ENCODE measurements at regions not wholly inside any gene's neighbourhood (a gene's known extent, or its start where the extent isn't known, plus 50 kb on each side); places are given as distances from the start of the nearest gene placed in this dataset.

DNA sequence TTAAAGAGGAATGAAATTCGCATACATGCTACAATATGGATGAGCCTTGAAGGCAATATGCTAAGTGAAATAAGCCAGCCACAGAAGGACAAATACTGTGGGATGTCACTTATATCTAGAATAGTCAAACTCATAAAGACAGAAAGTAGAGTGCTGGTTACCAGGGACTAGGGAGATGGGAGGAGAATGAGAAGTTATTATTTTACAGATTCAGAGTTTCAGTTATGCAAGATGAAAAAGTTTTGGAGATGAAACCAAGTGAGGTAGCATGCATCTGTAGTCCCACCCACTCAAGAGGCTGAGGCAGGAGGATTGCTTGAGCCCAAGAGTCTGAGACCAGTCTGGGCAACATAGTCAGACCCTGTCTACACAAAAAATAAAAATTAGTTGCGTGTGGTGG, 82.5 kb upstream of the ARID1B start:
- DNase-seq (no peak), ATAC-seq (ENCODE audit: low FRiP score in 2 of 2) (no peak)
- H3K27me3 ChIP-seq = no peaks in the 10 kb centered on the region
- no peaks in the 10 kb centered on the region for H3K36me3 ChIP-seq
- no peak overlapping the region for H3K4me3 ChIP-seq
- H3K27ac ChIP-seq = no peak overlapping the region
- H3K9me3 ChIP-seq = no peaks in the 10 kb centered on the region
- WGBS, 2 donors = 94 to 97% methylated on average over 2 of the region's 2 CpGs
- TF ChIP-seq EP300 (IDR thresholded peaks at IDR 0.05) (no peak), POLR2AphosphoS5 (IDR thresholded peaks at IDR 0.05) (no peak), POLR2A (IDR thresholded peaks at IDR 0.05) (no peak)
- TF ChIP-seq, protein P1, sequence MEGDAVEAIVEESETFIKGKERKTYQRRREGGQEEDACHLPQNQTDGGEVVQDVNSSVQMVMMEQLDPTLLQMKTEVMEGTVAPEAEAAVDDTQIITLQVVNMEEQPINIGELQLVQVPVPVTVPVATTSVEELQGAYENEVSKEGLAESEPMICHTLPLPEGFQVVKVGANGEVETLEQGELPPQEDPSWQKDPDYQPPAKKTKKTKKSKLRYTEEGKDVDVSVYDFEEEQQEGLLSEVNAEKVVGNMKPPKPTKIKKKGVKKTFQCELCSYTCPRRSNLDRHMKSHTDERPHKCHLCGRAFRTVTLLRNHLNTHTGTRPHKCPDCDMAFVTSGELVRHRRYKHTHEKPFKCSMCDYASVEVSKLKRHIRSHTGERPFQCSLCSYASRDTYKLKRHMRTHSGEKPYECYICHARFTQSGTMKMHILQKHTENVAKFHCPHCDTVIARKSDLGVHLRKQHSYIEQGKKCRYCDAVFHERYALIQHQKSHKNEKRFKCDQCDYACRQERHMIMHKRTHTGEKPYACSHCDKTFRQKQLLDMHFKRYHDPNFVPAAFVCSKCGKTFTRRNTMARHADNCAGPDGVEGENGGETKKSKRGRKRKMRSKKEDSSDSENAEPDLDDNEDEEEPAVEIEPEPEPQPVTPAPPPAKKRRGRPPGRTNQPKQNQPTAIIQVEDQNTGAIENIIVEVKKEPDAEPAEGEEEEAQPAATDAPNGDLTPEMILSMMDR (IDR thresholded peaks at IDR 0.05) = no peak
- H3K4me1 ChIP-seq = no peaks in the 10 kb centered on the region

DNA sequence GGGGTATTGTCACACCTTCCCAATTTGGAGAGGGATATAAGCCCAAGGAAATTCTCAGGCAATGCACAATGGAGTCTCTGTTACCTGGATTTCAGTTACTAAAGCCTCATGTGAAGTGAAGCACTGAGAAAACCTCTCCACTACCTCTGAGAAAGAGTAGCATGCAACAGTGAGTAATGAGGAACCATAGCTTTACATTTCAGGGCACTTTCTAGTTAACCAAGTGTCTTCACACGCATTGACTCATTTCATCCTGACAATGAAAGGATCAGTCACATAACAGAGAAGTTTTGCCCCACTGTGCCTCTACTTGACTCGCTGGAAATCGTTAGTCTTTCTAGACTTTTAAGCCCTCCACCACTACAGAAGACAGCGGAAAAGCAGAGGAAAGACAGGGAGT, 86.2 kb upstream of the ARID1B start:
- Histone ChIP-seq H3K4me3 (no peak overlapping the region), H3K9me3 (no peaks in the 10 kb centered on the region), H3K4me1 (peaks cover 0 to 8% (median 5%) of the 10 kb centered on the region in 4 donors), H3K27me3 (no peaks in the 10 kb centered on the region), H3K36me3 (no peaks in the 10 kb centered on the region), H3K27ac (no peak overlapping the region)
- TF ChIP-seq, protein P1 (IDR thresholded peaks at IDR 0.05) = no peak
- TF ChIP-seq POLR2A (IDR thresholded peaks at IDR 0.05) (no peak), POLR2AphosphoS5 (IDR thresholded peaks at IDR 0.05) (no peak), EP300 (IDR thresholded peaks at IDR 0.05) (no peak)
- DNase-seq (no peak), ATAC-seq (ENCODE audit: low FRiP score in 2 of 2) (no peak)
- 90 to 94% methylated on average over 4 of the region's 4 CpGs for WGBS, 2 donors

DNA sequence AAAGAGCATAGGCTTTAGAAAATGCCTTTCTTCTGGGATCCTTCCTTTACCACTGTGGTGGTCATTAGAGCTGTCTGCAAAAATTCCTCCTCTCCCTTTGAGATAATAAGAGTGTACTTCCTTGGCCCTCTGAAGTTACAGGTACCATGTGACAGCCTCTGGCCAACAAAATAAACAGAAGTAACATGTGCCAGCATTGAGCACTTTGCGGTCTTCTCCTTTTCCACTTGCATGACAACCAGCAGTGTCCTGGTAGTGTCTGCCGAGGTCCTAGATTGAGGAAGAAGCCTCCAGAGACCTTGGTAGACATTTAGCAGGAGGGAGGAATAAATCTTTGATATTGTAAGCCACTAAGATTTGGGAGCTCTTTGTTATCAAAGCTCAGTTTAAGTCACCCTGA, 87.5 kb upstream of the ARID1B start:
- no peaks in the 10 kb centered on the region for H3K36me3 ChIP-seq
- WGBS, 2 donors = 71 to 78% methylated on average over 2 of the region's 2 CpGs
- TF ChIP-seq EP300 (IDR thresholded peaks at IDR 0.05) (no peak), POLR2A (IDR thresholded peaks at IDR 0.05) (no peak), POLR2AphosphoS5 (IDR thresholded peaks at IDR 0.05) (no peak)
- TF ChIP-seq, protein P1 (IDR thresholded peaks at IDR 0.05) = no peak
- ATAC-seq (ENCODE audit: low FRiP score in 2 of 2) (no peak), DNase-seq (peak in 1 of 2 donors; percentile 40)
- no peaks in the 10 kb centered on the region for H3K27me3 ChIP-seq
- no peak overlapping the region for H3K4me3 ChIP-seq
- H3K4me1 ChIP-seq = peaks cover 0 to 13% (median 7%) of the 10 kb centered on the region in 4 donors
- no peak overlapping the region for H3K27ac ChIP-seq
- no peaks in the 10 kb centered on the region for H3K9me3 ChIP-seq

DNA sequence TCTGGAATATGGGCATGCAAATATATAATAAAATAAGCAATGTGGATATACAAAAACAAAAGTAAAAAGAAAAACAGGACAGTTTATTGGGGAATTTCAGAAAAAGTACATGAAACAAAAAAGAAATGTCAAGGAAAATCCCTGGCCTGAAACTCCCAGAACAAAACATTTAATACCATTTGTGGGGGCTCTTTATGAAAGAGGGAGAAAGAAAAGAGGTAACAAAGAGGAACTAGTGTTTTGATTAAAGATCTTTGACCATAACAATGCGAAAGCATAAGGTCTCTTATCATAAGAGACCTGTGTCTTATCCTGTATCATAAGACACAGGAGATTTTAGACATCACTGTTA, 88.6 kb upstream of the ARID1B start:
- no peak for ATAC-seq (ENCODE audit: low FRiP score in 2 of 2)
- H3K9me3 ChIP-seq = no peaks in the 10 kb centered on the region
- no peak overlapping the region for H3K4me3 ChIP-seq
- 85 to 87% methylated on average over 1 of the region's 1 CpG for WGBS, 2 donors
- no peaks in the 10 kb centered on the region for H3K27me3 ChIP-seq
- TF ChIP-seq POLR2AphosphoS5 (IDR thresholded peaks at IDR 0.05) (no peak), POLR2A (IDR thresholded peaks at IDR 0.05) (no peak), EP300 (IDR thresholded peaks at IDR 0.05) (no peak)
- TF ChIP-seq, protein P1 (IDR thresholded peaks at IDR 0.05) = no peak
- no peaks in the 10 kb centered on the region for H3K36me3 ChIP-seq
- H3K27ac ChIP-seq = peak overlapping the region in 3 of 4 donors; percentile 82 to 98 (median 83)
- DNase-seq = no peak
- peaks cover 0 to 13% (median 7%) of the 10 kb centered on the region in 4 donors for H3K4me1 ChIP-seq

DNA sequence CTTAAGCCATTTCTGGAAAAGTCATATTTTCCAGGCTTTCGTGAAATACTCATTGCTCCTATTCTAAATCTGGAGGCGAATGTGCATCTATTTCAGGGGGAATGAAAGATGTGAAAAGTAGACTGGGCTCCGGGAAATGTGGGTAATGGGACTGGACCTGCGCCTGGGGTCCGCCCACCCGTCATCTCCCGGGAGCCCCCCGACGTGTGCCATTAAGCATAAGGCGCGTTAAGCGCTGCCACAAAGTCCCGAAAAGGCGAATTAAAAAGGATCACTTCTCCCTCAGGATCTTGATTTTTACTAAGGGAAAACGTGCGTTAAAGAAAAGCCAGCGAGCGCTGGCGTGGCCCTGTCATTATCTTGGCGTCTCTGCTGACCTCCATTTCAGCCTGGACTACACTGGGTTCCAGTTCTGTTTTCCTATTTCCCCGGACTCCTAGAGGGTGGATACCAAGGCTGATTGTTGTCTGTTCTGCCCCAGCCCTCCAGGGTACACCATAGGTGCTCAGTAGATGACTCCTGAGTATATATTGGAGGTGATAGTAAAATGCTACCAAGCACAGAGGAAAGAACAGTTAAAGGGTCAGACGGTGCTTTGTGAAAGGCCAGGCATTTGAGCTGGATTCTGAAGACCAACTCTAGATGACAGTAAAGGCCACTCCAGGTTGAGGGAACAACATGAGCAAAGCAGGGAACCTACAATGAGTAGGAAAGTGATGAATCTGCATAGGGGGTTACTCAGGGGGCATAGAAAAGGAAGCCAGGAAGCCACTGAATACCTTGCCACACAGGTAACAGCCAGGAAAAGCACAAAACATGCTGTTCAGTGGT, 89.2 kb upstream of the ARID1B start:
- DNase-seq (no peak), ATAC-seq (ENCODE audit: low FRiP score in 2 of 2) (peak in 1 of 2 donors; percentile 39)
- peak overlapping the region; percentile 82 to 98 (median 85) for H3K27ac ChIP-seq

More for the DNA sequence above, 89.2 kb upstream of the ARID1B start:
- 11 to 16% methylated on average over 22 of the region's 22 CpGs for WGBS, 2 donors
- Histone ChIP-seq H3K4me1 (peaks cover 0 to 13% (median 7%) of the 10 kb centered on the region in 4 donors), H3K36me3 (no peaks in the 10 kb centered on the region), H3K9me3 (no peaks in the 10 kb centered on the region), H3K4me3 (peak overlapping the region; percentile 30 to 72 (median 67)), H3K27me3 (no peaks in the 10 kb centered on the region)
- TF ChIP-seq, protein P1 (IDR thresholded peaks at IDR 0.05) = peak in 1 of 6 experiments; percentile 11
- no peak for TF ChIP-seq EP300 (IDR thresholded peaks at IDR 0.05)

All from upper lobe of left lung (tissue), 6 donors.